GM23338 (cell line): ENCODE measurements at regions not wholly inside any gene's neighbourhood (a gene's known extent, or its start where the extent isn't known, plus 50 kb on each side); places are given as distances from the start of the nearest gene placed in this dataset.

Experiments used
- ATAC-seq: fragments of 200-7000 bp; cut with Tn5 transposase; 3 replicates; pipeline ENCODE4 v1.9.1; 2020
- DNase-seq: peaks from one replicate; pipeline ENCODE4 v3.0.0-alpha.2; 2015; ENCODE audit warnings: low spot score
- H2AFZ ChIP-seq: fragments of 200-600 bp; sonication (generic); 2 replicates; pipeline ENCODE4 v1.8.0; 2016; ENCODE audit warnings: antibody characterized with exemption, mild to moderate bottlenecking, moderate library complexity
- H3F3A ChIP-seq: fragments of 200-600 bp; sonication (generic); replicated peaks from 2 replicates; pipeline ENCODE4 v1.8.0; 2017; ENCODE audit warnings: antibody characterized with exemption, mixed run types, low read depth
- H3K27ac ChIP-seq: fragments of 200-600 bp; sonication (generic); 2 replicates; pipeline ENCODE4 v1.6.1; 2016; ENCODE audit warnings: low read depth
- H3K27me3 ChIP-seq: fragments of 200-600 bp; sonication (generic); 2 replicates; pipeline ENCODE4 v1.8.0; 2016; ENCODE audit warnings: mild to moderate bottlenecking, mixed run types, moderate library complexity; ENCODE audit not compliant: insufficient read depth
- H3K36me3 ChIP-seq: fragments of 200-600 bp; sonication (generic); 2 replicates; pipeline ENCODE4 v1.8.0; 2016; ENCODE audit warnings: mild to moderate bottlenecking; ENCODE audit not compliant: insufficient read depth
- H3K4me1 ChIP-seq: fragments of 200-600 bp; sonication (generic); 2 replicates; pipeline ENCODE4 v1.8.0; 2016; ENCODE audit warnings: mild to moderate bottlenecking, moderate library complexity; ENCODE audit not compliant: insufficient read depth
- H3K4me2 ChIP-seq: fragments of 200-600 bp; sonication (generic); 2 replicates; pipeline ENCODE4 v1.7.1; 2017; ENCODE audit warnings: mixed run types
- H3K4me3 ChIP-seq: fragments of 200-600 bp; sonication (generic); 2 replicates; pipeline ENCODE4 v1.6.1; 2016; ENCODE audit warnings: mixed run types
- H3K79me2 ChIP-seq: fragments of 200-600 bp; sonication (generic); replicated peaks from 2 replicates; pipeline ENCODE4 v1.8.0; 2017; ENCODE audit warnings: mild to moderate bottlenecking; ENCODE audit not compliant: insufficient read depth
- H3K9me2 ChIP-seq: fragments of 200-600 bp; sonication (generic); 2 replicates; pipeline ENCODE4 v1.8.0; 2017; ENCODE audit not compliant: insufficient read depth
- H4K20me1 ChIP-seq: fragments of 200-600 bp; sonication (generic); replicated peaks from 2 replicates; pipeline ENCODE4 v1.8.0; 2017; ENCODE audit warnings: mild to moderate bottlenecking; ENCODE audit not compliant: insufficient read depth
- H3K27ac Mint-ChIP-seq: 2 replicates; pipeline ENCODE4 v1.8.0; 2020; ENCODE audit warnings: inconsistent platforms, mild to moderate bottlenecking, moderate library complexity, mixed read lengths
- H3K27me3 Mint-ChIP-seq: 3 replicates; pipeline ENCODE4 v1.8.0; 2022; ENCODE audit warnings: low read depth, mild to moderate bottlenecking, moderate library complexity, mixed read lengths, inconsistent platforms; ENCODE audit not compliant: insufficient read depth, poor library complexity
- H3K36me3 Mint-ChIP-seq: 3 replicates; pipeline ENCODE4 v1.8.0; 2021; ENCODE audit warnings: low read depth, mild to moderate bottlenecking, inconsistent platforms, moderate library complexity, mixed read lengths
- H3K4me1 Mint-ChIP-seq: 3 replicates; pipeline ENCODE4 v1.8.0; 2020; ENCODE audit warnings: mild to moderate bottlenecking, inconsistent platforms, mixed read lengths
- H3K4me3 Mint-ChIP-seq: 3 replicates; pipeline ENCODE4 v1.8.0; 2021; ENCODE audit warnings: moderate library complexity, mild to moderate bottlenecking, inconsistent platforms, mixed read lengths
- H3K9me3 Mint-ChIP-seq: 3 replicates; pipeline ENCODE4 v1.8.0; 2020; ENCODE audit warnings: moderate library complexity, mild to moderate bottlenecking, inconsistent platforms, mixed read lengths
- CREB1 ChIP-seq: fragments of 250-450 bp; sonication (Bioruptor Pico); IDR thresholded peaks from 2 replicates; pipeline ENCODE4 v1.5.0; 2020; ENCODE audit warnings: low read depth, mild to moderate bottlenecking, moderate library complexity
- CTCF ChIP-seq, 2 experiments: fragments of 200-600 bp in 1 of 2; sonication (generic) in 1 of 2; conservative IDR thresholded peaks; 2 replicates each; pipeline versions ENCODE4 v1.5.1 to v1.6.1; 2016 to 2017; ENCODE audit warnings: antibody characterized with exemption in 2 of 2, low read depth in 2 of 2, mild to moderate bottlenecking in 2 of 2, moderate library complexity in 1 of 2
- ETS1 ChIP-seq: IDR thresholded peaks from 2 replicates; pipeline ENCODE4 v1.6.1; 2016; ENCODE audit warnings: antibody characterized with exemption
- EZH2 ChIP-seq: fragments of 200-600 bp; sonication (generic); IDR thresholded peaks from one replicate; pipeline ENCODE4 v1.8.0; 2017; ENCODE audit warnings: antibody characterized with exemption, mild to moderate bottlenecking, low read depth; ENCODE audit not compliant: unreplicated experiment
- EZH2phosphoT487 ChIP-seq: fragments of 200-600 bp; sonication (generic); IDR thresholded peaks from one replicate; pipeline ENCODE4 v1.8.1; 2018; ENCODE audit warnings: antibody characterized with exemption; ENCODE audit not compliant: unreplicated experiment
- JUNB ChIP-seq: IDR thresholded peaks from one replicate; pipeline ENCODE4 v1.6.1; 2016; ENCODE audit warnings: antibody characterized with exemption; ENCODE audit not compliant: unreplicated experiment
- NANOG ChIP-seq: IDR thresholded peaks from 2 replicates; pipeline ENCODE4 v1.6.1; 2016; ENCODE audit warnings: antibody characterized with exemption, borderline replicate concordance
- POLR2AphosphoS5 ChIP-seq: IDR thresholded peaks from 2 replicates; pipeline ENCODE4 v1.6.1; 2016; ENCODE audit warnings: antibody characterized with exemption, low read depth
- REST ChIP-seq: IDR thresholded peaks from one replicate; pipeline ENCODE4 v1.6.1; 2018; ENCODE audit warnings: antibody characterized with exemption; ENCODE audit not compliant: unreplicated experiment
- STAT1 ChIP-seq: IDR thresholded peaks from one replicate; pipeline ENCODE4 v1.6.1; 2016; ENCODE audit warnings: antibody characterized with exemption; ENCODE audit not compliant: unreplicated experiment
- ZNF114 ChIP-seq: fragments of 250-450 bp; sonication (Bioruptor Pico); IDR thresholded peaks from 2 replicates; pipeline ENCODE4 v1.5.0; 2020; ENCODE audit warnings: mild to moderate bottlenecking, moderate library complexity
- ZNF331 ChIP-seq: fragments of 250-450 bp; sonication (Bioruptor Pico); IDR thresholded peaks from 2 replicates; pipeline ENCODE4 v1.5.0; 2020; ENCODE audit warnings: low read depth, mild to moderate bottlenecking, moderate library complexity
- ZNF462 ChIP-seq: fragments of 250-450 bp; sonication (Bioruptor Pico); IDR thresholded peaks from 2 replicates; pipeline ENCODE4 v1.5.0; 2020; ENCODE audit warnings: mild to moderate bottlenecking, moderate library complexity

- no peak overlapping the region for H3K4me3 Mint-ChIP-seq
- Histone ChIP-seq H3K4me2 (no peak overlapping the region), H3K36me3 (no peaks in the 10 kb centered on the region), H4K20me1 (no peaks in the 10 kb centered on the region), H3K27ac (no peak overlapping the region), H3K27me3 (no peaks in the 10 kb centered on the region), H3K79me2 (no peaks in the 10 kb centered on the region), H3K9me2 (no peaks in the 10 kb centered on the region), H3K4me1 (no peaks in the 10 kb centered on the region), H2AFZ (no peak overlapping the region), H3F3A (no peaks in the 10 kb centered on the region), H3K4me3 (no peak overlapping the region)
- peaks cover 2% of the 10 kb centered on the region for H3K27me3 Mint-ChIP-seq
- H3K4me1 Mint-ChIP-seq, result no peaks in the 10 kb centered on the region; the same call in 1 of the 3 replicates
- H3K27ac Mint-ChIP-seq, result no peak overlapping the region
- peaks cover 3% of the 10 kb centered on the region; the same call in 2 of the 3 replicates for H3K9me3 Mint-ChIP-seq
- DNase-seq (no peak), ATAC-seq (no peak)
- H3K36me3 Mint-ChIP-seq, result peaks cover 4% of the 10 kb centered on the region; the same call in 2 of the 3 replicates
- TF ChIP-seq ZNF114 (CRISPR knock-in tag) (no peak), EZH2phosphoT487 (no peak), JUNB (no peak), ZNF331 (CRISPR knock-in tag) (no peak), NANOG (no peak), CTCF (conservative IDR thresholded peaks at IDR 0.05; ENCODE audit: low read depth in 2 of 2) (no peak), POLR2AphosphoS5 (no peak), REST (no peak), EZH2 (no peak), ZNF462 (CRISPR knock-in tag) (no peak), STAT1 (no peak), CREB1 (no peak), ETS1 (no peak)
Measured at GRCh38 chr12:19630536-19630935, 191.2 kb downstream of the AEBP2 start.
